H1 (cell line): ENCODE measurements at regions not wholly inside any gene's neighbourhood (a gene's known extent, or its start where the extent isn't known, plus 50 kb on each side); places are given as distances from the start of the nearest gene placed in this dataset.

ENCODE experiments used
- EZH2 ChIP-seq: fragments of 200-600 bp; sonication (generic); IDR thresholded peaks from 2 replicates; pipeline ENCODE4 v1.7.1; 2012; ENCODE audit warnings: low read depth, mild to moderate bottlenecking, moderate library complexity, low read length, inconsistent platforms; ENCODE audit not compliant: severe bottlenecking
- HDAC2 ChIP-seq, 2 experiments: fragments of 300-600 bp in 1 of 2; sonication (generic) in 1 of 2; IDR thresholded peaks; 2 replicates each; pipeline ENCODE4 v1.6.1; 2011 to 2012; ENCODE audit warnings: low read depth in 2 of 2, low read length in 2 of 2, mild to moderate bottlenecking in 2 of 2, moderate library complexity in 2 of 2, borderline replicate concordance in 1 of 2, inconsistent platforms in 1 of 2
- HDAC6 ChIP-seq: IDR thresholded peaks from one replicate; pipeline ENCODE4 v1.7.1; 2012; ENCODE audit warnings: low read depth, mild to moderate bottlenecking, inconsistent platforms, low read length, moderate library complexity
- MAX ChIP-seq: IDR thresholded peaks from 2 replicates; pipeline ENCODE4 v1.6.1; 2012; ENCODE audit warnings: inconsistent platforms
- RFX5 ChIP-seq: IDR thresholded peaks from 2 replicates; pipeline ENCODE4 v1.6.1; 2011; ENCODE audit warnings: low read depth, low read length, improper control_type of control experiment, borderline replicate concordance
- RNF2 ChIP-seq: fragments of 200-900, 300-1000 bp; sonication (generic); IDR thresholded peaks from 2 replicates; pipeline ENCODE4 v1.7.1; 2016; ENCODE audit warnings: borderline replicate concordance, low read depth, mild to moderate bottlenecking, antibody characterized with exemption, low read length; ENCODE audit not compliant: poor library complexity, severe bottlenecking; ENCODE audit errors: missing control alignments
- SIN3A ChIP-seq, 2 experiments: IDR thresholded peaks in 1 of 2; conservative IDR thresholded peaks in 1 of 2; 2 replicates each; pipeline ENCODE4 v1.6.1; 2011 to 2012; ENCODE audit warnings: low read length in 2 of 2, improper control_type of control experiment in 1 of 2, low read depth in 1 of 2, mild to moderate bottlenecking in 1 of 2
- ZNF274 ChIP-seq: IDR thresholded peaks from 2 replicates; pipeline ENCODE4 v1.7.0; 2012; ENCODE audit warnings: low read length, borderline replicate concordance; ENCODE audit errors: extremely low read depth

GRCh38 chr12:98456041-98456440 lies 59.3 kb upstream of the TMPO start (continued):
- no peak for TF ChIP-seq ZNF274
- no peak for TF ChIP-seq MAX
- TF ChIP-seq EZH2 = no peak
- no peak for TF ChIP-seq RFX5
- TF ChIP-seq RNF2 = no peak
- no peak for TF ChIP-seq HDAC6
- no peak for TF ChIP-seq HDAC2 (IDR thresholded peaks at IDR 0.05; ENCODE audit: borderline replicate concordance in 1 of 2, low read depth in 2 of 2, low read length in 2 of 2)
- no peak for TF ChIP-seq SIN3A (conservative IDR thresholded peaks at IDR 0.05 in 1 of 2, IDR thresholded peaks at IDR 0.05 in 1 of 2; ENCODE audit: low read depth in 1 of 2, low read length in 2 of 2)
